Large intestine (tissue), 3 donors: ENCODE measurements at regions not wholly inside any gene's neighbourhood (a gene's known extent, or its start where the extent isn't known, plus 50 kb on each side); places are given as distances from the start of the nearest gene placed in this dataset.
"Not testable (repeated sequence)": the region's sequence is repeated elsewhere in the genome, so short reads cannot be mapped to it uniquely, and the experiment has no call there.

Source experiments
- DNase-seq, 2 donors: peaks; one replicate each; pipeline versions ENCODE4 v3.0.0 to v3.0.0-alpha.2; 2013
- H3K27ac ChIP-seq: one replicate; pipeline ENCODE4 v1.5.1; 2013; ENCODE audit warnings: low read length
- H3K27me3 ChIP-seq: 2 replicates; pipeline ENCODE4 v1.6.1; 2013; ENCODE audit warnings: low read length; ENCODE audit not compliant: control insufficient read depth, insufficient read depth
- H3K36me3 ChIP-seq: 2 replicates; pipeline ENCODE4 v1.6.1; 2013; ENCODE audit warnings: low read length; ENCODE audit not compliant: control insufficient read depth, insufficient read depth
- H3K4me1 ChIP-seq: one replicate; pipeline ENCODE4 v1.6.1; 2013; ENCODE audit warnings: low read length; ENCODE audit not compliant: control insufficient read depth, insufficient read depth
- H3K4me3 ChIP-seq: one replicate; pipeline ENCODE4 v1.5.1; 2013; ENCODE audit warnings: low read length
- H3K9me3 ChIP-seq: one replicate; pipeline ENCODE4 v1.6.1; 2013; ENCODE audit warnings: mild to moderate bottlenecking, low read depth, low read length, moderate library complexity; ENCODE audit not compliant: control insufficient read depth
- WGBS: methylation state at CpG from one replicate; pipeline ENCODE4 v1.1.5; 2013; ENCODE audit warnings: low lambda C conversion rate; ENCODE audit not compliant: insufficient coverage; 5-methylcytosine and 5-hydroxymethylcytosine counted together

DNA sequence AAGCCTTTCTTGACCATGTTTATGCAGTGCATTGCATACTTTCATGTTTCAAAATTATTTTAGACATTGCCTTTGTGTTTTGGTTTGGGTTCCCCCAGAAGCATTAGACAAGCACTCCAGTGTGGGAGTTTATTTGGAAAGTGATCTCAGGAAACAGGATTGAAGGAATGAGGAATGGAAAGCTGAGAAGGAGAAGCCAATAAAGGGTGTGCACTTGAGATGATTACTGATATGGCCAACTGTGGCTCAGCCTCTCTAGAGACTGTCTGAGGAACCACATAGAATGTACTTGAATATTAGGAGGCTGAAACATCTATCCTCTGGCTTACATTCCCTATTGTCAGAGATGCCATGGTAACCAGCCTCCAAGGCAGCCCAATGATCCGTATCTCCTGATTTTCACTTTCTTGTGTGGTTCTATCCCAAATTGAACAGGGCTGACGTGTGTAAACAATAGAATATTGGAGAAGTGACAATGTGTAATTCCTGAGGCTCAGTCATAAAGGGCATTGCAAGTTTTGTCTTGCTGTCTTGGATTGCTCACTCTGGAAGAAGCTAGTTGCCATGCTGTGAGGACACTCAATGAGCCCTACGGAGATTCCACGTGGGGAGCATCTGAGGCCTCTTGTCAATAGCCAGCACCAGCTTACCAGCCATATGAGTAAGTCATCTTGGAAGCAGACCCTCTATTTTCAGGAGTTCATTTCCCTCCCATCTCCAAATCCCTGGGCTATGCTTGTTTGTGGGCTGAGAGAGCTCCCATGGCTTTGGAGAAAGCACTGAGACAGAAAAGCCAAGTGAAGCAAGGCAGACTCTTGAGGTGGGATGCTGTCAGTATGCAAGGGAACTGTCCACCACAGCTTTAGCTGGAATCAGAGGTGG is 84.7 kb downstream of the SCN11A start:
- Histone ChIP-seq H3K4me3 (no peak overlapping the region), H3K27ac (no peak overlapping the region), H3K9me3 (no peaks in the 10 kb centered on the region), H3K27me3 (peaks cover 12% of the 10 kb centered on the region), H3K36me3 (no peaks in the 10 kb centered on the region), H3K4me1 (no peaks in the 10 kb centered on the region)
- WGBS, result no CpG with 5 or more reads among the region's 4 CpGs
- DNase-seq, result no peak

DNA sequence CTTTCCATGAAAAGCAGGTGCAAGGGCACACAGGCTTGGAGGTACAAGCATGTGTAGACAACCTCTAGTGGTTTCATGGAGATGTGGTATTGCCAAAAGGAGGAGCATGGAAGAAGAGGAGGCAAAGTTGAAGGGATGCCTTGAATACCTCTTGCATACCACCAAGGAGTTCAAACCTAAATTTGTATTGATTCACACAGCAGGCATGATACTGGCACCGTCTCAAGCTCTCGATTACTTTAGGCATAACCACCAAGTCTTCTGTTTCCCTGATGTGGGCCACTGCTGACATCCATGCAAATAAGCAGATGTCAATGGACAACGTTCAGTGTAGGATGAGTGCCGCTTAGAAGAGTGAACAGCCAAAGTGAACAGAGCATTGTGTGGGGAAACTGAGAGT is 87.1 kb downstream of the SCN11A start:
- Histone ChIP-seq H3K4me1 (no peaks in the 10 kb centered on the region), H3K36me3 (no peaks in the 10 kb centered on the region), H3K27me3 (peaks cover 8% of the 10 kb centered on the region), H3K9me3 (no peaks in the 10 kb centered on the region), H3K27ac (no peak overlapping the region), H3K4me3 (no peak overlapping the region)
- no peak for DNase-seq
- 76% methylated on average over 2 of the region's 4 CpGs for WGBS

DNA sequence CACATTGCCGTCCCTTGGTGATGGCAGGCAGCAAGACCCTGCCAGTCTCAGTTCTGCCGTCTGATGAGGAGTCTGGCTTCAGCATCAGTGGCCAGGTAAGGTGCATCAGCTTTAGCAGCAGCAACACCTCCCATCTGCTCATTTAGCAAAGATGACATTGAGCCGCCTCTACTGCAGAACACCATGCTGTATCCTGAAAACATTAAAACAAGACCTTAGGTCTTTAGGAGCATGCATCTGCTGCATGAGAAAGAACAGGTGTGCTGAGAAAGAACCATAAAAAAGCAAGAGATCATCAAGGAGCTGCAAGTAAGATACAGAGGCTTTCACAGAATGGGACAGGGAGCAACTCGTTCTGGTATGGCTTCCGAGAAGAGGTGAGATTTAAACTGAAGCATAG is 87.5 kb downstream of the SCN11A start:
- no peak overlapping the region for H3K27ac ChIP-seq
- no peak overlapping the region for H3K4me3 ChIP-seq
- no peaks in the 10 kb centered on the region for H3K9me3 ChIP-seq
- DNase-seq, result no peak
- H3K27me3 ChIP-seq, result peaks cover 8% of the 10 kb centered on the region
- no peaks in the 10 kb centered on the region for H3K4me1 ChIP-seq
- no CpG with 5 or more reads among the region's 5 CpGs for WGBS
- H3K36me3 ChIP-seq, result no peaks in the 10 kb centered on the region

DNA sequence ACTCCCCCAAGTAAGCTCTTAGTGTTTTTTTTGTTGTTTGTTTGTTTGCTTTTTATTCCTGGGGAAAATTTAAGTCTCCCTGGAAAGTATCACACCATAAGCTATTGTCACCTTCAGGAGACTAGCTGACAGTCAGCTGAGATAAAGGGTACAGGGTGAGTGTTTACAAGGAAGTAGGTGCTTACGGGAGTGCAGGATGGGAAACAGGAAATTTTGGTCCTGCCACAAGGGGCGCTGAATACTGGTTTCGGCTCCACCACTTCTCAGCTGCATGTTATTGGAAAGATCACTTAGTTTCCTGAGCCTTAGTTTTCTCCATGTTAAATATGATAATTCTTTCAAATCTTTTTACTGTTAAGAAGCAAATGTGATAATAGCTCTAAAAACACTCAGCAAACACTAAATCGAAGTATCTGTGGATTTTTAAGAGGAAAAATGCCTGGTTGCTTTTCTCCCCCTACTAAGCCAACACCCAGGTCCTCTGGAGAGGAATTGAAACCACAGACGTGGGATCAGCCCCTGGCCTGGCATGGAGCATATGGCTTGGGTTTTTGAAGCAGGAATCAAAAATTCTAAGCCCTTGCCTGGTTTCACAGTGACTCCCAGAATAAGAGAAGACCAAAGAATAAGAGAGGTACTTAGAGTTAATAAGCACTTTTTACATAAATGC is 90.7 kb downstream of the SCN11A start:
- Histone ChIP-seq H3K27me3 (no peaks in the 10 kb centered on the region), H3K9me3 (no peaks in the 10 kb centered on the region), H3K27ac (no peak overlapping the region), H3K36me3 (no peaks in the 10 kb centered on the region), H3K4me1 (no peaks in the 10 kb centered on the region), H3K4me3 (no peak overlapping the region)
- no CpG with 5 or more reads among the region's 5 CpGs for WGBS
- peak; percentile 37 to 59 for DNase-seq

DNA sequence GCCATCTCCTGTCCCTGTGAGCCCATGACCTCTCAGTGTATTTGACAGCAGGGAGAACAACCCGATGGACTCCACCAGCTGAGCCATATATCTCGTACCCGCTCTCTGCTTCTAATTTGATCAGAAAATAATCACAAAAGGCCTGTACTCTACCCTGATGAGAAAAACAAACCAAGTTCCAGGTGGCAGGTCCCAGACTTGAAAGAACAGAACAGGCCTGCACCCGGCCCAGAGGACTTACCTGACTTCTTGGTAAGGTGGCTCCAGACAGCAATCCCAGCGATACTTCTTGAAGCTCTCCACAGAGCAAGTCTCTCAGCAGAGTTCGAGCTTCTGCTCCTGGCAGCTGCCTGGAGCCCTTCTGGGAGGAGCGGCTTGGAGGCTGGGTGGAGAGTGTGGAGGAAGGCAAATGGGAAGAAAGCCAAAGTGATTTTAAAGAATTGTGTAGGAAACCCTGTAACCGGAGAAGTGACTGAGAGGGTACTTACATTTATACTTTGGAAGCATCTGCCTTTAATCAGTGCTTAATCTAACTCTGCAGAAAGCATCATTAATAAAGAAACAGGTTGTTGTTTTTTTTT is 91.6 kb downstream of the SCN11A start:
- H3K4me1 ChIP-seq, result no peaks in the 10 kb centered on the region
- no peaks in the 10 kb centered on the region for H3K36me3 ChIP-seq
- no peaks in the 10 kb centered on the region for H3K9me3 ChIP-seq
- no peak overlapping the region for H3K27ac ChIP-seq
- no peaks in the 10 kb centered on the region for H3K27me3 ChIP-seq
- DNase-seq, result no peak
- no peak overlapping the region for H3K4me3 ChIP-seq
- WGBS, result 67% methylated on average over 1 of the region's 8 CpGs

DNA sequence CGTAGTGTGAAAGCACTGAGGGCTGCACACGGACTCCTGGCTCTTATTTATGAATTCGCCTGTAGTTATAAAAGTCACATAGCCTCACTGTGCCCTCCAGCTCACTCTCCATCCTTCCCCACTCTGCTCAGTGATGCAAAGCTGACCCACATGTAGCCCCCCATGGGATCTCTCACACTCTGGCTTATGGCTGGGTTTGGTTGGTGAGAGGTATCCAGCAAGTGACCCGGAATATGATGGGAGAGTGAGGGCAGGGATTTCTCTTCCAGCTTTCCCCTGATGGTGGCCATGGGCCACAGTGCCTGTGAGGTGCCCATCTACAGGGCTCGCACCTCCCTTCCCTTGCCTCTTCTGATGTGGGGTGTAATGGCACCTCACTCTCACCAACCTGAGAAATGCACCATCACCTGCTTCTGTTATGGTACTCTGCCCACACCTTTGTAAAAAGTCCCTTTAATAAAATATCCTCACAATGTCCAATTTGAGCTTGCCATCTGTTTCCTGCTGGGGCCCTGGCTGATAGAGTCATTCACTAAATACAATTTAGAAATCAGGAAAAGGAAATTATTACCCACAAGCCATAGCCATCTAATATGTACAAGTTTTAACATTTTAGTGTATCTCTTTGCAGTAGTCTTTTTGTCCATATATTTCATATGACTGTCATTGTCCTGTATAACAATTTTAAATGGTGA is 93.6 kb downstream of the SCN11A start:
- WGBS, result no CpG with 5 or more reads among the region's 5 CpGs
- no peak for DNase-seq
- no peak overlapping the region for H3K27ac ChIP-seq
- H3K36me3 ChIP-seq, result no peaks in the 10 kb centered on the region
- no peaks in the 10 kb centered on the region for H3K9me3 ChIP-seq
- H3K4me1 ChIP-seq, result no peaks in the 10 kb centered on the region
- no peak overlapping the region for H3K4me3 ChIP-seq
- H3K27me3 ChIP-seq, result no peaks in the 10 kb centered on the region

DNA sequence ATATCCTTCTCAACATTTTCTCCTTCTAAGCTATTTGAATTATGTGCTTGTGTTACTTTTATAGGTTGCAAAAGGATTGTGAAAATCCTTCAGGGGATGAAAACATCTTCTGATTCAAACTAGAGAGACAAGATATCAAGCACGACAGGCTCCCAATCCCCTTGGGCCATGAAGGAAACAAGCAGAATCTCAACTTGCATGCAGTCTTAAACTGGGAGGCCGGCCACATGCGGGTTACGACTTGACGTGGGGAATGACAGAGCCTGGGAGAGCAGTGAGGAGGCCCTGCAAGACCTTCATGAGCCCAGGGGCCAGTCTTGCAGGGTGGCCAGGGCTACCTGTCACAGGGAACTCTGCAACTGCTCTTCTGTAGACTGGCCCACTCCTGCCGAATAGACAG is 94.4 kb downstream of the SCN11A start:
- no peaks in the 10 kb centered on the region for H3K9me3 ChIP-seq
- WGBS, result no CpG with 5 or more reads among the region's 6 CpGs
- DNase-seq, result no peak

DNA sequence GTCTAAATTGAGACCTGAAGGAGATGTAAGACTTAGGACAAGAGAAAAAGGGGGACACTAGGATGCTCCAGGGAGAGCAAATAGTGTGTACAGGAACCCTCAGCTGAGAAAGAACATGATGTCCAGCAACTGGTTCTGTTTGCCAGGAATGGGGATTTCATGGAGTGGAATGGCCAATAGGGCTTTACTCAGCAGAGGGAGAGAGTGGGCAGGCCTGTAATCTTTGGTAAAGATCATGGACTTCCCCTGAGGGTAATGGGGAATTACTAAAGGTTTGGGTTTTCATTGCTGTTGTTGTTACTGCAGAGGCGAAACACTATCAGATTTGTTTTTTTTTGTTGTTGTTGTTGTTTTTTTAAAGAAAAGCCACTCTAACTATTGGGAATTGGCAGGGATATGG is 99.0 kb downstream of the SCN11A start:
- H3K27me3 ChIP-seq, result no peaks in the 10 kb centered on the region
- H3K9me3 ChIP-seq, result no peaks in the 10 kb centered on the region
- WGBS, result no CpG with 5 or more reads among the region's 1 CpG
- H3K4me1 ChIP-seq, result no peaks in the 10 kb centered on the region
- H3K27ac ChIP-seq, result no peak overlapping the region
- DNase-seq, result no peak
- H3K4me3 ChIP-seq, result no peak overlapping the region
- H3K36me3 ChIP-seq, result no peaks in the 10 kb centered on the region

More for the DNA sequence above, 94.4 kb downstream of the SCN11A start:
- Histone ChIP-seq H3K4me3 (no peak overlapping the region), H3K27me3 (no peaks in the 10 kb centered on the region), H3K36me3 (no peaks in the 10 kb centered on the region), H3K27ac (no peak overlapping the region), H3K4me1 (no peaks in the 10 kb centered on the region)

DNA sequence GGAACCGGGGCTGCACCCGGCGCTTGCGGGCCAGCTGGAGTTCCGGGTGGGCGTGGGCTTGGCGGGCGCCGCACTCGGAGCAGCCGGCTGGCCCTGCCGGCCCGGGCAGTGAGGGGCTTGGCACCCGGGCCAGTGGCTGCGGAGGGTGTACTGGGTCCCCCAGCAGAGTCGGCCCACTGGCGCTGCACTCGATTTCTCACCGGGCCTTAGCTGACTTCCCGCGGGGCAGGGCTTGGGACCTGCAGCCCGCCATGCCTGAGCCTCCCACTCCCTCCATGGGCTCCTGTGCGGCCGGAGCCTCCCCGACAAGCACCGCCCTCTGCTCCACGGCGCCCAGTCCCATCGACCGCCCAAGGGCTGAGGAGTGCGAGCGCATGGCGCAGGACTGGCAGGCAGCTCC is 100.6 kb downstream of the SCN11A start:
- DNase-seq, H3K27ac ChIP-seq, H3K9me3 ChIP-seq, H3K27me3 ChIP-seq, H3K4me3 ChIP-seq, H3K4me1 ChIP-seq, H3K36me3 ChIP-seq: not testable (repeated sequence)
- WGBS, result no CpG with 5 or more reads among the region's 33 CpGs

DNA sequence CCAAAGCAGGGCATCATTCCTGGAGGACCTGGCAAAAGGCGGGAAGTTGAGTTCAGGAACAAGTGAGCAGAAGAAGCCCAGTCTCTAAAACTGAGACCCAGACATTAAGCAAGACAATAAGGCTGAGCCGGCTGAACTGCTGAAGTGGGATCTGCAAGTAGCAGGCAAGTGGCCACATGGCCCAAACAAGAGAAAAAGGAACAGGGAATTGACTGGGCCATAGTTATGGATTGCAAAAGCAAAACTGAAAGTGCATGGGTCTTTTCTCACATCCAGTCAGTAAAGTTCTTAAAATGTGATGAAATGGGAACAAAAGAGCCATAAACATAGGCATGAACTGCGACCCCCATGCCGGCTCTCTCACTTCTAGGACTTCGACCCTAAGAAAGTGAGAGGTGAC is 101.2 kb downstream of the SCN11A start:
- H3K36me3 ChIP-seq, result no peaks in the 10 kb centered on the region
- no peak for DNase-seq
- H3K9me3 ChIP-seq, result no peaks in the 10 kb centered on the region
- no peaks in the 10 kb centered on the region for H3K27me3 ChIP-seq
- no peak overlapping the region for H3K4me3 ChIP-seq
- no peak overlapping the region for H3K27ac ChIP-seq
- WGBS, result 100% methylated on average over 2 of the region's 5 CpGs
- H3K4me1 ChIP-seq, result no peaks in the 10 kb centered on the region
